ENCODE measurements at regions not wholly inside any gene's neighbourhood (a gene's known extent, or its start where the extent isn't known, plus 50 kb on each side); places are given as distances from the start of the nearest gene placed in this dataset.

DNA sequence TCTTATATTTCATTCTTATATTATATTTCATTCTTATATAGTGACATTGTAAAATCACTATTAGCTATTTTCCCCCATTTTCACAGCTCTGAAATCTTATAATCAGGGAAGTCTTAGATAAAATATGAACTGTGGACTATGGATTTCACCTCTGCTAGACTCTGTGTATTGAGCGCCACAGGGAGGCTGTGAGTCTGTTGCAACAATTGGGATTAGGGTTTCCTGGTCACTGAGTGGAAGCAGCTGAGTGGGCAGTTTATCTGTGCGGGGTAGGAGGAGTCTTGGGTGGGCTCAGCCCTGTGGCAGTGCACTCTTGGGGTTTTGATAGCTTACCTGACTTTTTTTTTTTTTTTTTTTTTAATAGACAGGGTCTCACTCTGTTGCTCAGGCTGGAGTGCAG lies 249.5 kb downstream of the PTTG2 start:
- POLR2A ChIA-PET = no interaction called here
- no peak for DNase-seq (ENCODE audit: extremely low spot score)

DNA sequence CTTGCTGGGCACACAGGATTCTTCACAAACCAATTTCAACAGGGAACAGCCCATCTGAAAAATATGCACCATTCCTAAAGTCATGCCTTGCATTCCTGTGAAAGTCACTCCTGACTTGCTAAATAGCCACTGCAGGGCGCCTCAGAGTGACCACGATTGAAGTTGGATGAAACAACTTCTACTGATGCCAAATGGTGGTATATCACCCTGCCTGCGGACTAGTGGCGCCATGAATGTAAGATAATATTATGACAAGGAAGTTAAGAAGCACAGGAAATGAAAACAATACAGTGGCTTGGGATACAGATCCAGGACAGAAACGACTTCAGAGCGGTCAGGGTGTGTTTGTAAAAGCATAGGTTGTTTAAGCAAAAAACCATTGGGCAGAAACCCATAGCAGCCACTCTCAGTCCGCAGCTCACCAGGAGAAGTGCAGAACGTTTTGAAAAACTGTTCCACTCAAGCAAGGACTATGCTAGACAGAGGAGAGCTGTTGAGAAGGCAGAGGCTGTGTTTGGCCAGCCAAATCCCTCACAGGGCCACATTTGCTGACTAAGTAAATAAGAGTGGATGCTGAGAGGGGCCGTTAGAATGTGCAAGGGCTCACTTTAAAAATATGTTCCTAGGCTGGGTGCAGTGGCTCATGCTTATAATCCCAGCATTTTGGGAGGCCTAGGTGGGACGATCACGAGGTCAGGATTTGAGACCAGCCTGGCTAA lies 250.4 kb downstream of the PTTG2 start:
- CTCF ChIA-PET = interaction anchor here (1.6 kb wide), 1 partner anchor 9 kb away, joined by 3 read pairs; no protein-coding TSS in a partner anchor
- no peak for DNase-seq (ENCODE audit: extremely low spot score)
- POLR2A ChIA-PET = no interaction called here
- TF ChIP-seq, protein P1, sequence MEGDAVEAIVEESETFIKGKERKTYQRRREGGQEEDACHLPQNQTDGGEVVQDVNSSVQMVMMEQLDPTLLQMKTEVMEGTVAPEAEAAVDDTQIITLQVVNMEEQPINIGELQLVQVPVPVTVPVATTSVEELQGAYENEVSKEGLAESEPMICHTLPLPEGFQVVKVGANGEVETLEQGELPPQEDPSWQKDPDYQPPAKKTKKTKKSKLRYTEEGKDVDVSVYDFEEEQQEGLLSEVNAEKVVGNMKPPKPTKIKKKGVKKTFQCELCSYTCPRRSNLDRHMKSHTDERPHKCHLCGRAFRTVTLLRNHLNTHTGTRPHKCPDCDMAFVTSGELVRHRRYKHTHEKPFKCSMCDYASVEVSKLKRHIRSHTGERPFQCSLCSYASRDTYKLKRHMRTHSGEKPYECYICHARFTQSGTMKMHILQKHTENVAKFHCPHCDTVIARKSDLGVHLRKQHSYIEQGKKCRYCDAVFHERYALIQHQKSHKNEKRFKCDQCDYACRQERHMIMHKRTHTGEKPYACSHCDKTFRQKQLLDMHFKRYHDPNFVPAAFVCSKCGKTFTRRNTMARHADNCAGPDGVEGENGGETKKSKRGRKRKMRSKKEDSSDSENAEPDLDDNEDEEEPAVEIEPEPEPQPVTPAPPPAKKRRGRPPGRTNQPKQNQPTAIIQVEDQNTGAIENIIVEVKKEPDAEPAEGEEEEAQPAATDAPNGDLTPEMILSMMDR (IDR thresholded peaks at IDR 0.05; ENCODE audit: control extremely low read depth, extremely low read depth, low read depth, missing control alignments) = no peak

More for the DNA sequence above, 249.5 kb downstream of the PTTG2 start:
- TF ChIP-seq, protein P1 (IDR thresholded peaks at IDR 0.05; ENCODE audit: control extremely low read depth, extremely low read depth, low read depth, missing control alignments) = no peak
- CTCF ChIA-PET = interaction anchor here (1.3 to 2.1 kb wide), 4 partner anchors 9 to 466 kb away, joined by 4 to 9 read pairs (median 4); no protein-coding TSS in a partner anchor

DNA sequence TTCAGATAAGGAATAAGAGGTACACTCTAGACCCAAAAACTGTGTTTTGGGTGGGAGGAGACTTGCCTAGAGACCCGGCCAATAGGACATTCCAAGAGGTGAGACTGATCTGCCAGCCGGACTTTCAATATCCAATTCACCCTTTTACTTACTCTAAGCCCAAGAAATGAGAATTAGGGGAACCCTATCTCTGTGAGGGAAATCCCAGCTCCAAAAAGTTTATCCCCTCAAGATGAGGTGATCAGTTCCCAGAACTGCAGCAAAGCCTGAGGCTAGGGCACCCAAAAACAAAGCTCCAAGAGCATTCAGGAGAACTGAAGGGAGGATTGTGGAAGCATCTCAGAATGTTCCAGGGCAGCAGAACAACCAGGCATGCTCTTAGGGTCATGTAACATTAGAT lies 251.7 kb downstream of the PTTG2 start:
- no peak for DNase-seq (ENCODE audit: extremely low spot score)
- TF ChIP-seq, protein P1 (IDR thresholded peaks at IDR 0.05; ENCODE audit: control extremely low read depth, extremely low read depth, low read depth, missing control alignments) = no peak
- ChIA-PET POLR2A (no interaction called here), CTCF (interaction anchor here (1.0 to 2.6 kb wide), 3 partner anchors 10 to 149 kb away, joined by 3 to 10 read pairs (median 3); no protein-coding TSS in a partner anchor)

DNA sequence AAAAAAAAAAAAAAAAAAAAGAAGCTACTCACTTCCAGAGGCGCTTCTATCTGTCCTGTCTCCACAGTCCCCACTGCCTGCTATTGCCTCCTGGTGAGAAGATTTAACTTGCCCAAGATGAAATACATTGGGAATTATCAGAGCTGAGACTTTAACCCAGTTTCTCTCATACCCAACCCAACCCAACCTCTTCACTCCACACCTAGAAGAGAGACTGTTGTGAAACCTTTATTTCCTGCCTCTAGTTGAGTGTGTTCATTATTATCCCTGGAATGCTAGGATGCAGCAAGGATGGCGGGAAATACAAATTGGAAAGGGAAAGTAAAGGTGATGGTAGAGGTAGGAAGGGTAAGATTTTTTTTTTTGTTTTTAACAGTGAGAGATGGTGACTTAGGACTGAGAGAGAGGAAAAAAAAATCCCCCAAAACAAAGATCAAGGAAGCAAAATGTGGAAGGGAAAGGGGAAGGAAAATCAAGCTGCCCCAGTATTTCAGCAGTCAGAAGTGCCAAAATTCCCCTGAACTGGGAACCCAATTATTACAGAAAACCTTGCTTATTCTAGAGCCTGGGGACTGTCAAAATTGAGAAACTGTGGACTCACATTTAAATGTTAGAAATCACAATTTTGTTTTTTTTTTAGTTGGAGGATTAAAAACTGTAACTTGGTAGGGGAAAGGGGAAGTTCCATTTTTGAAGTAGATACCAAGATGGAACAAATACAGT lies 253.0 kb downstream of the PTTG2 start:
- DNase-seq (ENCODE audit: extremely low spot score) = no peak
- POLR2A ChIA-PET = no interaction called here
- TF ChIP-seq, protein P1 (IDR thresholded peaks at IDR 0.05; ENCODE audit: control extremely low read depth, extremely low read depth, low read depth, missing control alignments) = no peak
- CTCF ChIA-PET = interaction anchor here (1.0 to 2.6 kb wide), 2 partner anchors 14 to 151 kb away, joined by 3 to 10 read pairs; no protein-coding TSS in a partner anchor

DNA sequence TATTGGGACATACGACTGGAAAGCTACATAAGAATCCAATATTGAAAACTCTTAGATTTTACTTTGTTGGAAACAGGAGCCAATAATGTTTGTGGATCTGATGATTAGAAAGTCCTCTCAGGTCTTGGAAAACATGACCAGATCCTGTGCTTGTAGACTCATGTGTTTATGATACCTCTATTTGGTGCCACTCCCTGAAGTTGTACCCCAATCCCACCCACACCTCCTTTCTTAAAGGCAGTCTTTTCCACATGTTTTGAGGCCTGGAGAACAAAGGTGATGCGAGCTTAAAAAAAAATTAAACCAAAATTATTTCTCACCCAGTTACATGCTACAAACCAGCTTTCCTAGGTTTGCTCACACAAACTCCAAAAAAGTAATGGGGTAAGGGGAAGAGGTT lies 262.7 kb downstream of the PTTG2 start:
- TF ChIP-seq, protein P1 (IDR thresholded peaks at IDR 0.05; ENCODE audit: control extremely low read depth, extremely low read depth, low read depth, missing control alignments) = no peak
- CTCF ChIA-PET = interaction anchor here (1.1 to 2.0 kb wide), 2 partner anchors 11 to 50 kb away, joined by 3 to 4 read pairs; no protein-coding TSS in a partner anchor

DNA sequence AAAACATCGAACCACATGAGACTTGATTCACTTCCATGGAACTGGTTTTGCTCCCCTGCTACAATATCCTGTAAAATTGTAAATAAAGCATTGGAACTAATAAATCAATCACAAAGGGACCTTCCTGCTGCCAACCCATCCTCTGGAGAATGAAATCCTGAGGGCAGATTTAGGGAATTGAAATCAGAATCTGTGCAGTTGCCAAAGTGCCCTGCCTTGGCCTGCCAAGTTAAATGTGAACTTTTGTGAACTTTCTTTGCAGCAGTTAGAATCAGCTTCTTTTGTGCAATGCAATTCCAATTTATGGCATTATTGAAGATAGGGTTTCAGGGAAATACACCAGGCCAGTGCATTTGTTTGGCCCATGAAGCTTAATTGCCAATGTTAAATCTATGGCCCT lies 263.1 kb downstream of the PTTG2 start:
- ChIA-PET CTCF (interaction anchor here (1.1 to 2.0 kb wide), 2 partner anchors 11 to 50 kb away, joined by 3 to 4 read pairs; no protein-coding TSS in a partner anchor), POLR2A (no interaction called here)
- TF ChIP-seq, protein P1 (IDR thresholded peaks at IDR 0.05; ENCODE audit: control extremely low read depth, extremely low read depth, low read depth, missing control alignments) = no peak
- no peak for DNase-seq (ENCODE audit: extremely low spot score)

More for the DNA sequence above, 262.7 kb downstream of the PTTG2 start:
- no peak for DNase-seq (ENCODE audit: extremely low spot score)
- POLR2A ChIA-PET = no interaction called here

All from GM10248 (cell line).